ENCODE measurements at regions not wholly inside any gene's neighbourhood (a gene's known extent, or its start where the extent isn't known, plus 50 kb on each side); places are given as distances from the start of the nearest gene placed in this dataset.

GRCh38 chr1:25063591-25064416 is 133.7 kb upstream of the RUNX3 start:
- Histone ChIP-seq H3K4me3 (ENCODE audit: low read depth in 1 of 2, low read length in 2 of 2) (no peak overlapping the region), H3K27ac (ENCODE audit: low read depth, low read length) (no peak overlapping the region), H3K36me3 (ENCODE audit: insufficient read depth, low read length) (no peaks in the 10 kb centered on the region), H3K27me3 (ENCODE audit: control insufficient read depth in 1 of 2, insufficient read depth in 2 of 2, low read length in 2 of 2) (no peaks in the 10 kb centered on the region), H3K4me1 (ENCODE audit: insufficient read depth, low read length) (no peaks in the 10 kb centered on the region), H3K9me3 (ENCODE audit: low read length) (no peaks in the 10 kb centered on the region), H3K9ac (ENCODE audit: low read length) (no peak overlapping the region)

DNA sequence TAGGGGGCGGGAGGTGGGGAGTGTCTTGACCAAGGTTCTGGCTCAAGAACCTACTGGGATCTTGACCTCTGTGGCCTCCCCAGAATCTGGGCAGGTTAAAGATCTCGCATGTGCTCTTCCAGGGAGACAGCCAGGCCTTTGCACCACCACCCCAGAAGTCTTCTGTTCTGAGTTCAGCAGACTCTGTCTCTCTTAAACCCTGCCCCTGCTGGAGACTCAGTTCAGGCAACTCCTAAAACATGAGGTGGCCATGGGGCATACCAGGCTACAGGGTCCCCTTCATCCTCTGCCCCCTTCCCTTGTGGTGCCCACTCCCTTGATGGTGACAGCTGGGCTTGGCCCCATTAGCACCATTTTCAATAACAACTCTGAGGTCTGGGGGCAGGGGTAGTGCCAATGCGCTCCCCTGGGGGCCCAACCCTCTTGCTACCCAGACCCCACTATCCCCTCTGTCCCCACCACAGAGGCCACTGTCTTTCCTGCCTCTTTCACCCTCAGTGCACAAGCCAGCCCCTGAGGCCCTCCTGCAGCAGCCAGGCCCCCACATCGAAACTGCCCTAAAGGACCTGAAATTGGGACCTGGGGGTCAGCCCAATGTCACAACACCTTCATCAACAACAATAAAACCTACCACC is 132.7 kb upstream of the RUNX3 start:
- Histone ChIP-seq H3K27ac (ENCODE audit: low read depth, low read length) (no peak overlapping the region), H3K4me1 (ENCODE audit: insufficient read depth, low read length) (no peaks in the 10 kb centered on the region), H3K36me3 (ENCODE audit: insufficient read depth, low read length) (no peaks in the 10 kb centered on the region), H3K9me3 (ENCODE audit: low read length) (no peaks in the 10 kb centered on the region), H3K9ac (ENCODE audit: low read length) (no peak overlapping the region), H3K4me3 (ENCODE audit: low read depth in 1 of 2, low read length in 2 of 2) (no peak overlapping the region), H3K27me3 (ENCODE audit: control insufficient read depth in 1 of 2, insufficient read depth in 2 of 2, low read length in 2 of 2) (no peaks in the 10 kb centered on the region)

GRCh38 chr1:25061261-25061995 is 131.4 kb upstream of the RUNX3 start:
- Histone ChIP-seq H3K9ac (ENCODE audit: low read length) (no peak overlapping the region), H3K4me1 (ENCODE audit: insufficient read depth, low read length) (no peaks in the 10 kb centered on the region), H3K9me3 (ENCODE audit: low read length) (no peaks in the 10 kb centered on the region), H3K27ac (ENCODE audit: low read depth, low read length) (no peak overlapping the region), H3K36me3 (ENCODE audit: insufficient read depth, low read length) (no peaks in the 10 kb centered on the region), H3K4me3 (ENCODE audit: low read depth in 1 of 2, low read length in 2 of 2) (no peak overlapping the region), H3K27me3 (ENCODE audit: control insufficient read depth in 1 of 2, insufficient read depth in 2 of 2, low read length in 2 of 2) (no peaks in the 10 kb centered on the region)

GRCh38 chr1:25057188-25057587 is 127.1 kb upstream of the RUNX3 start:
- H3K9ac ChIP-seq (ENCODE audit: low read length), result no peak overlapping the region
- no peaks in the 10 kb centered on the region for H3K9me3 ChIP-seq (ENCODE audit: low read length)
- no peak overlapping the region for H3K4me3 ChIP-seq (ENCODE audit: low read depth in 1 of 2, low read length in 2 of 2)
- no peaks in the 10 kb centered on the region for H3K36me3 ChIP-seq (ENCODE audit: insufficient read depth, low read length)
- peaks cover 0 to 9% of the 10 kb centered on the region in 2 donors for H3K27me3 ChIP-seq (ENCODE audit: control insufficient read depth in 1 of 2, insufficient read depth in 2 of 2, low read length in 2 of 2)
- no peak overlapping the region for H3K27ac ChIP-seq (ENCODE audit: low read depth, low read length)
- no peaks in the 10 kb centered on the region for H3K4me1 ChIP-seq (ENCODE audit: insufficient read depth, low read length)

GRCh38 chr1:25056536-25056935 is 126.5 kb upstream of the RUNX3 start:
- peaks cover 0 to 9% of the 10 kb centered on the region in 2 donors for H3K27me3 ChIP-seq (ENCODE audit: control insufficient read depth in 1 of 2, insufficient read depth in 2 of 2, low read length in 2 of 2)
- H3K36me3 ChIP-seq (ENCODE audit: insufficient read depth, low read length), result no peaks in the 10 kb centered on the region
- H3K4me1 ChIP-seq (ENCODE audit: insufficient read depth, low read length), result no peaks in the 10 kb centered on the region
- H3K9me3 ChIP-seq (ENCODE audit: low read length), result no peaks in the 10 kb centered on the region
- H3K9ac ChIP-seq (ENCODE audit: low read length), result no peak overlapping the region
- no peak overlapping the region for H3K27ac ChIP-seq (ENCODE audit: low read depth, low read length)
- H3K4me3 ChIP-seq (ENCODE audit: low read depth in 1 of 2, low read length in 2 of 2), result no peak overlapping the region

- Histone ChIP-seq H3K4me3 (ENCODE audit: low read depth in 1 of 2, low read length in 2 of 2) (no peak overlapping the region), H3K9me3 (ENCODE audit: low read length) (no peaks in the 10 kb centered on the region), H3K4me1 (ENCODE audit: insufficient read depth, low read length) (no peaks in the 10 kb centered on the region), H3K27ac (ENCODE audit: low read depth, low read length) (no peak overlapping the region), H3K27me3 (ENCODE audit: control insufficient read depth in 1 of 2, insufficient read depth in 2 of 2, low read length in 2 of 2) (peaks cover 0 to 9% of the 10 kb centered on the region in 2 donors), H3K9ac (ENCODE audit: low read length) (no peak overlapping the region), H3K36me3 (ENCODE audit: insufficient read depth, low read length) (no peaks in the 10 kb centered on the region)
These were observed 125.9 kb upstream of the RUNX3 start for GRCh38 chr1:25055961-25056360.

- H3K9me3 ChIP-seq (ENCODE audit: low read length), result no peaks in the 10 kb centered on the region
- H3K4me1 ChIP-seq (ENCODE audit: insufficient read depth, low read length), result no peaks in the 10 kb centered on the region
- H3K4me3 ChIP-seq (ENCODE audit: low read depth in 1 of 2, low read length in 2 of 2), result no peak overlapping the region
- peaks cover 0 to 9% of the 10 kb centered on the region in 2 donors for H3K27me3 ChIP-seq (ENCODE audit: control insufficient read depth in 1 of 2, insufficient read depth in 2 of 2, low read length in 2 of 2)
- no peaks in the 10 kb centered on the region for H3K36me3 ChIP-seq (ENCODE audit: insufficient read depth, low read length)
- H3K9ac ChIP-seq (ENCODE audit: low read length), result no peak overlapping the region
- H3K27ac ChIP-seq (ENCODE audit: low read depth, low read length), result no peak overlapping the region
These were observed 125.3 kb upstream of the RUNX3 start for GRCh38 chr1:25055324-25055780.

GRCh38 chr1:25054526-25055323 is 124.6 kb upstream of the RUNX3 start:
- Histone ChIP-seq H3K4me1 (ENCODE audit: insufficient read depth, low read length) (no peaks in the 10 kb centered on the region), H3K27me3 (ENCODE audit: control insufficient read depth in 1 of 2, insufficient read depth in 2 of 2, low read length in 2 of 2) (peaks cover 0 to 9% of the 10 kb centered on the region in 2 donors), H3K27ac (ENCODE audit: low read depth, low read length) (no peak overlapping the region), H3K4me3 (ENCODE audit: low read depth in 1 of 2, low read length in 2 of 2) (no peak overlapping the region), H3K9ac (ENCODE audit: low read length) (no peak overlapping the region), H3K9me3 (ENCODE audit: low read length) (no peaks in the 10 kb centered on the region), H3K36me3 (ENCODE audit: insufficient read depth, low read length) (no peaks in the 10 kb centered on the region)

DNA sequence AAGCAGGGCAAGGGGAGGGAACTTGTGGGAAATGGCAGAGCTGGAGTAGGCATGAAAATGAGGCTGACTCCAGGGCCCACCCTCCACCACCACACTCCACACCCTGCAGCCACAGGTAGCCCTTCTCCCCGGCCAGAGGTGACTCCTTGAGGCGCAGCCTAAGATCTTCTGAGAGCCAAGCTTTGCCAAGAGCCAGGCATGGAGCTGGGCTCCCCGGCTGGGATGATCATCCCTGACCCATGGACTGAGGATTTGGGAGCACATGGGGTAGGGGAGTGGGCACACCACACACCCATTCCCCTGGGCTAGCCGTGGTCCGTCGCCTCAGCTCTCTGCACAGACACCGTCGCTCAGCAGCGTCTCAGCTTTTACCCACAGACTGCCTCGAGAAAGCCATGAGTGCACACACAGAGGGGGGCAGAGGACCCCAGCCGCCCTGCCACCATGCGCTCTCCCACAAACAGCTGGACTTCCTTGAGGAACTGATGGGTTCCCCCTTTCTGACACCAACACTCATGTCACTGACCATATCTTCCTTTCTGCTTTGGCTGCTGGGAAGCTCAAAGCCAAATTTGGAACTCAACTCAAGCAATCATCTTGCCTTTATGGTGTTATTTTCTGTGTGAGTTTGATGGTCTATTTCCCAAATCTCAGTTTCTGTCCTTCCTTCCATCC is 123.6 kb upstream of the RUNX3 start:
- H3K4me1 ChIP-seq (ENCODE audit: insufficient read depth, low read length), result no peaks in the 10 kb centered on the region
- no peaks in the 10 kb centered on the region for H3K36me3 ChIP-seq (ENCODE audit: insufficient read depth, low read length)
- no peak overlapping the region for H3K27ac ChIP-seq (ENCODE audit: low read depth, low read length)

GRCh38 chr1:25051906-25052305 is 121.8 kb upstream of the RUNX3 start:
- Histone ChIP-seq H3K27ac (ENCODE audit: low read depth, low read length) (no peak overlapping the region), H3K9me3 (ENCODE audit: low read length) (no peaks in the 10 kb centered on the region), H3K36me3 (ENCODE audit: insufficient read depth, low read length) (no peaks in the 10 kb centered on the region), H3K4me1 (ENCODE audit: insufficient read depth, low read length) (no peaks in the 10 kb centered on the region), H3K4me3 (ENCODE audit: low read depth in 1 of 2, low read length in 2 of 2) (no peak overlapping the region), H3K27me3 (ENCODE audit: control insufficient read depth in 1 of 2, insufficient read depth in 2 of 2, low read length in 2 of 2) (peaks cover 0 to 9% of the 10 kb centered on the region in 2 donors), H3K9ac (ENCODE audit: low read length) (no peak overlapping the region)

More for the DNA sequence above, 123.6 kb upstream of the RUNX3 start:
- no peaks in the 10 kb centered on the region for H3K9me3 ChIP-seq (ENCODE audit: low read length)
- H3K9ac ChIP-seq (ENCODE audit: low read length), result no peak overlapping the region
- H3K27me3 ChIP-seq (ENCODE audit: control insufficient read depth in 1 of 2, insufficient read depth in 2 of 2, low read length in 2 of 2), result peaks cover 0 to 9% of the 10 kb centered on the region in 2 donors
- H3K4me3 ChIP-seq (ENCODE audit: low read depth in 1 of 2, low read length in 2 of 2), result no peak overlapping the region
